MM.1S (cell line): ENCODE measurements at regions not wholly inside any gene's neighbourhood (a gene's known extent, or its start where the extent isn't known, plus 50 kb on each side); places are given as distances from the start of the nearest gene placed in this dataset.

Source experiments
- EZH2 ChIP-seq: fragments of 300-600 bp; sonication (generic); optimal IDR thresholded peaks from 2 replicates; pipeline ENCODE3; 2017; ENCODE audit warnings: low read depth, mild to moderate bottlenecking, antibody characterized with exemption, low read length, mixed read lengths
- EZH2phosphoT487 ChIP-seq: fragments of 300-600 bp; sonication (generic); IDR thresholded peaks from 2 replicates; pipeline ENCODE4 v1.6.1; 2018; ENCODE audit warnings: antibody characterized with exemption, low read length
- TF ChIP-seq, protein P1 (sequence below): fragments of 300-600 bp; sonication (generic); IDR thresholded peaks from 2 replicates; pipeline ENCODE4 v1.5.1; 2016; ENCODE audit warnings: antibody characterized with exemption, low read length, mixed read lengths

DNA sequence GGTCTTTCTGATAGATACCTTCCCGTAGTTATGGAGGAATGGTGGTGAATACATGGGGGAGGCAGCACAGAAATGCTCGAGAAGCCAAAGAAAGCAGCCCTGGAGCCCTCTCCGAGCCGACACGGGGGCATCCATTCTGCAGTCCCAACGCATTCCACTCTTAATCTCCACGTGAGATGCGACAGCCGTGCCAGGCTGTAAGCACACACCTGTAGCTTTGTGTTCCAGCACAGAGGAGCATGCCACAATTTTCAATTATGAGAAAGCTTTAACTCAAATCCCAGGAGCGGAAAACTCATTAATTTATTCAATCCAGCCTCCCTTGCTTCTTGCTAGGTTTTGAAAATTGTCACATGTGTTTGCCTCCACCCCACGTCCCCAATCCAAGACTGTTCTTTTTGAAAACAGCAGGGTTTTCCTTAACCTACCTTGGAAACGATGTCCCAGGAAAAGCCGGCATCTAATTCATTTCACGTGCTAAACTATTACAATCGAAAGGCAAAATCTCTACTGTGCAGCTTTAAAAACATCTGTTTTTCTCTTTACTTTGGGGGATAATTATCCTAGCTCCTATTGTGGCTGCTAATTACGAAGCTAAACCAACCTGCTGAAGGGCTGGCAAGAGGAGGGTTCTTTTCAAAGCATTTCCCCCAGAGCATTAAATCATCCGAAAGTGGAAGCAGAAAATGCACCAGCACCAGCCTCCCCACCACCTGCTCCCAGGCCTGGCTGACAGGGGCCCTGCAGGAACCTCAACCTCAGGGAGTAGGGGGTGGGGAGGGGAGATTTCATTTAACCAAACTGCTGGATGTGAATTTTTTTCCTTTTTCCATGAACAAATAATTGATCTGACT lies 56.0 kb upstream of the CHST15 start:
- TF ChIP-seq, protein P1, sequence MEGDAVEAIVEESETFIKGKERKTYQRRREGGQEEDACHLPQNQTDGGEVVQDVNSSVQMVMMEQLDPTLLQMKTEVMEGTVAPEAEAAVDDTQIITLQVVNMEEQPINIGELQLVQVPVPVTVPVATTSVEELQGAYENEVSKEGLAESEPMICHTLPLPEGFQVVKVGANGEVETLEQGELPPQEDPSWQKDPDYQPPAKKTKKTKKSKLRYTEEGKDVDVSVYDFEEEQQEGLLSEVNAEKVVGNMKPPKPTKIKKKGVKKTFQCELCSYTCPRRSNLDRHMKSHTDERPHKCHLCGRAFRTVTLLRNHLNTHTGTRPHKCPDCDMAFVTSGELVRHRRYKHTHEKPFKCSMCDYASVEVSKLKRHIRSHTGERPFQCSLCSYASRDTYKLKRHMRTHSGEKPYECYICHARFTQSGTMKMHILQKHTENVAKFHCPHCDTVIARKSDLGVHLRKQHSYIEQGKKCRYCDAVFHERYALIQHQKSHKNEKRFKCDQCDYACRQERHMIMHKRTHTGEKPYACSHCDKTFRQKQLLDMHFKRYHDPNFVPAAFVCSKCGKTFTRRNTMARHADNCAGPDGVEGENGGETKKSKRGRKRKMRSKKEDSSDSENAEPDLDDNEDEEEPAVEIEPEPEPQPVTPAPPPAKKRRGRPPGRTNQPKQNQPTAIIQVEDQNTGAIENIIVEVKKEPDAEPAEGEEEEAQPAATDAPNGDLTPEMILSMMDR: no peak
- TF ChIP-seq EZH2 (no peak), EZH2phosphoT487 (no peak)
